ENCODE measurements at regions not wholly inside any gene's neighbourhood (a gene's known extent, or its start where the extent isn't known, plus 50 kb on each side); places are given as distances from the start of the nearest gene placed in this dataset.

DNA sequence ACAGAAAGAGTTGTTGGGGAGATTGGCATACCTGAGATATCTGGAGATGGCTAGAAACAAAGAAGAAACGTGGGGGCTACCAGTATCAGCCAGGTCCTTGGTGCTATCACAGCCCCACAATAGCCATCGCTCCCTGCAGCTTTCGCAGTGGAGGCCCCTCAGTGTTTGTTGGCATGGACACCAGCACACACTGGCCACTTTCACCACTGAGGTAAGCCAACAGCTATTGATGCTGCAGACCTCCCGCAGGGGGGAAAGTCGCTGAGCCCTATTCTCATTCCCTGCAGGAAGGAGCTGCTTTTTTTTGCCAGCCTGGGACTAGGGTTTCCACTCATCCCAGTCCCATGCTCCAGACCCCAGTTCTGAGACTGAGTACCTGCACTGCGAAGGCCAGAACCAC lies 879.2 kb upstream of the IGFBP7 start:
- TF ChIP-seq, protein P1, sequence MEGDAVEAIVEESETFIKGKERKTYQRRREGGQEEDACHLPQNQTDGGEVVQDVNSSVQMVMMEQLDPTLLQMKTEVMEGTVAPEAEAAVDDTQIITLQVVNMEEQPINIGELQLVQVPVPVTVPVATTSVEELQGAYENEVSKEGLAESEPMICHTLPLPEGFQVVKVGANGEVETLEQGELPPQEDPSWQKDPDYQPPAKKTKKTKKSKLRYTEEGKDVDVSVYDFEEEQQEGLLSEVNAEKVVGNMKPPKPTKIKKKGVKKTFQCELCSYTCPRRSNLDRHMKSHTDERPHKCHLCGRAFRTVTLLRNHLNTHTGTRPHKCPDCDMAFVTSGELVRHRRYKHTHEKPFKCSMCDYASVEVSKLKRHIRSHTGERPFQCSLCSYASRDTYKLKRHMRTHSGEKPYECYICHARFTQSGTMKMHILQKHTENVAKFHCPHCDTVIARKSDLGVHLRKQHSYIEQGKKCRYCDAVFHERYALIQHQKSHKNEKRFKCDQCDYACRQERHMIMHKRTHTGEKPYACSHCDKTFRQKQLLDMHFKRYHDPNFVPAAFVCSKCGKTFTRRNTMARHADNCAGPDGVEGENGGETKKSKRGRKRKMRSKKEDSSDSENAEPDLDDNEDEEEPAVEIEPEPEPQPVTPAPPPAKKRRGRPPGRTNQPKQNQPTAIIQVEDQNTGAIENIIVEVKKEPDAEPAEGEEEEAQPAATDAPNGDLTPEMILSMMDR (IDR thresholded peaks at IDR 0.05): no peak
- TF ChIP-seq POLR2AphosphoS5 (IDR thresholded peaks at IDR 0.05) (no peak), EP300 (IDR thresholded peaks at IDR 0.05) (no peak)
